ENCODE measurements at regions not wholly inside any gene's neighbourhood (a gene's known extent, or its start where the extent isn't known, plus 50 kb on each side); places are given as distances from the start of the nearest gene placed in this dataset.

DNA sequence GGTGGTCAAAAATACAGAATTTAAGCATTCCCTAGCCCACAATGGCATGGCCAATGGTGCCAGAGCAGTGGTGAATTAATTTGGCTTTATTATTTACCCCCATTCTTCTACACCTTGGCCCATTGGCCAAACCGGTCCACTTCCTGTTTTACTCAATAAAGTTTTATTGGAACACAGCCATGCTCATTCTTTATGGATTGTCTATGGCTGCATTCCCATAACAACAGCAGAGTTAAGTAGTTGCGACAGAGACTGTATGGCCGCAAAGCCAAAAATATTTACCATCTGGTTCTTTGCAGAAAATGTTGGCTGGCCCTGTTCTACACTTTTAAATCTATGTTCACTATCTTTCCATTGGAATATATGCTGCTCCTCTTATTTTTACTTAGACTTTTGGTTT is 130.3 kb upstream of the CCDC68 start:
- no peak for DNase-seq

DNA sequence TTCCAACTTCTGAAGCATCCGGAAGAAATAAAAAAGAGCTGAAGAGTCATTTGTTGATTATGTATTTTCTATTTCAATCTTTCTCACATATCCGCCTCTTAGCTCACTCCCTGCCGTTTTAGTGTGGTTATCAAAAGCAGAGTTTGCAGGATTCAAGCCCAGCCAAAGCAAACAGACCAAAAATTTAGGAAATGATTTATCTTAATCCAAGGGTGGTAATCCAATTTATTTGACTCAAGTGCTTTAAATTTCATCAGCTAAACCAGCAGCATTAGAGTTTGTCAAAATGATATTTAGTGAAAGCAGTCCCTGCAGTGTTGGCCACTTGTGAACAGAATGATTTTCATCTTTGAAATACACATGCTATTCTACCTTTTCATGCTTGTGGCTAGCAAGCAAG is 129.3 kb upstream of the CCDC68 start:
- DNase-seq, result no peak

- DNase-seq, result no peak
Measured at GRCh38 chr18:55088000-55088401, 128.7 kb upstream of the CCDC68 start.

DNA sequence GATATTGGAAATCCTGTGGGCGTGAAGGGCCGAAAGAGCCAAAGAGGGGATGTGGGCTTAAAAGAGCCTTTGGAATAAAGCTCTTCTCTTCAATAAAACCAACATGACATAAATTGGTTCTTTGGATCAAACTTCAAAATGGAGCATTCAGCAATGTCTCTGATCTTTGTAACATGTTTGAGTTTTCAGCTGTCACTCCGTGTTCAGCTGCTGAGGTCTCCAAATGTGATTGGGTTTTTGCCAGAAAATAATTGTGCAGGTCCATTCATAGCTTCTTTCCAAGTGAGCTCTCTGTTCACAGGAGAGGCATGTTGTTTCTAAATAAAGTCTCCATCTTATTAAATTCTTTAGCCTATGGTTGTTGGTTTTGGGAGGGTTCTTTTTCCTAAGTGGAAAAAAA is 127.6 kb upstream of the CCDC68 start:
- no peak for DNase-seq

DNA sequence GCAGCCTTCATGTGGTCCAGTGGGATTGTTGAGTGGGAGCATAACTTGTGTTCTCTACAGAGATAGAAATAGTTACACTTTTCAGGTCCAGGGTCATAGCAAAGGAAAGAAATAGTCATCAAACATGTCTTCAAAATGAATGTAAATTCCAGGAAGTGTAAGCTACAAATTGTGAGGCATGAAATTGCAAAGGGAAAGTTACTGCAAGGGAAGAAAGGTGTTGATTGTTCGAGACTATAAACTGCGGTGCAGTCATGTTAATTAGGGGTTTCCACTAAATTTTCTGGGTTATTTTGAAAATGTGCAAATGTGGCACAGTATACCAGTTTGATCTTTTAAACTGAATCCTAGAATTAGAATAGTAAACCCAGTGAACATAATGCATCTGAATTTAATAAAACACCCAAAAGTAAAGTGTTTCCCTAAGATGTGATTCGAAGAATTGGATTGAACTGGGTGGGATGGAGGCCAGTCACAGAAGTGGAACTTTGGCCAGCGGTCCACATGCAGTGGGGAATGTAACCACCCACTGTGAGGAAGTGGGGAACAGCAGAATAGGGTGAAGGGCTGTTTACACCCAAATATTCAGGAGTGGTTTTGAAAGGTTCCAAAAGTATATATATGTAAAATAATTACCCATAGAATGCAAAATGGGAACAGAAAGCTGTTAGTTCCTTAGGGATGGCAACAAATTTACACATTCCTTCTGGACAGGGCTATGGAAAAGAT is 126.5 kb upstream of the CCDC68 start:
- DNase-seq, result no peak

- DNase-seq, result no peak
Measured at GRCh38 chr18:55084550-55084949, 125.3 kb upstream of the CCDC68 start.

GRCh38 chr18:55083461-55083860 is 124.2 kb upstream of the CCDC68 start:
- DNase-seq, result no peak

- no peak for DNase-seq
Measured at GRCh38 chr18:55079481-55080355, 120.5 kb upstream of the CCDC68 start.

- no peak for DNase-seq
Measured at GRCh38 chr18:55079067-55079466, 119.8 kb upstream of the CCDC68 start.

GRCh38 chr18:55078303-55078932 is 119.2 kb upstream of the CCDC68 start:
- DNase-seq, result no peak

GRCh38 chr18:55076643-55077218 is 117.5 kb upstream of the CCDC68 start:
- DNase-seq, result no peak

DNA sequence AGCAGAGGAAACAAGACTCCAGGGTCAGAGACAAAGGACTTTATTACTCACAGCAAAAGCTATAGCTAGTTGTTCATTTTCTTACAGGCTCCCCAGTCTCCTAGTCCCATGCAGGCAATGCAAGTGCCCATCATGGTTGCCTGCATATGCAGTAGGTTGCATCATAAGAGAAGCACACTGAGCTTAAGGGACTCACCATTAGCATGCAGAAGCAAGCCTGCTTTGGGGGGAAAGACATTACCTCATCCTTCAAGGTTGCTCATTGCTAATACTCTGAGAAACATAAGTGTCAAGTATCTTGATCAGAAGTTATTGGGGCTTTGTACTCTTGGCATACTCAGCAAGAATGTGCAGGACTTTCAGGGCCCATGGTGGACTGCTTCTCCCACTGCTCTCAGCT is 114.6 kb upstream of the CCDC68 start:
- no peak for DNase-seq

GRCh38 chr18:55073116-55073515 is 113.9 kb upstream of the CCDC68 start:
- no peak for DNase-seq

DNA sequence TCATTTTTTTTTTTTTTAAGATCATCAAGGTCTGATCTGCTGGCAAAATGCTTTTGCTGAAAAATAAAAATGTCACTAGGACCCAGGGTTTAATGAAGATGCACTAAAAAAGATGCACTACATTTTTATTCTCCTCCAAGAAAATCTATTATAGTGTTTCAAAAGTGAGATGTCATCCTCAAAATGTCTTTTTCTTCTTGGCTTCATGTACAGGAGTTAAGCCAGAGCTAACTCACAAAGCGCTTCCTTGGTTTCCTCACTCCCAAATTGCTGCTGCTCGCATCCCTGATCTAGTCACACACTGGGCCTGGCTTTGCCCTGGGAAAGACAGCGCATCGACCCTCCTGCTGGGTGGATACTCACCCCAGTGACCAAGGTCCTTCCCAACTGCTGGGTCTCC is 113.4 kb upstream of the CCDC68 start:
- no peak for DNase-seq

DNA sequence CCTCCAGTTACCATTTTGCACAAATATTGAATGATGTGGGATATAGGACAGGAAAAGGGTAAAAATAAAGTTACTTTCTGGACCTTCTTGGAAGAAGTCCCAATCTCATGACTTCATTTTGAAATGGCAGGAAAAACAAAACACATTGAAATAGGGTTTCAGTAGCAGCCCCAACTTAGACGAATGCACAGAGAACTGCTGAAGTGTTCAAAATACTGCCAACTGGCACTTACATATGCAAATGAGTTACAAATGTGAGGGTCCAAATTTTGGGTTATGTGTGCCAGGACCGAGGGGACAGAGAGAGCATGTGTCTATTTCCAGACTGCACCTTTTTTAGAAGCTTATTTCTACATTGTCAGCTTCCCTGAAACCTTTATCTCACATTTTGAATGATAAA is 112.9 kb upstream of the CCDC68 start:
- DNase-seq, result no peak

DNA sequence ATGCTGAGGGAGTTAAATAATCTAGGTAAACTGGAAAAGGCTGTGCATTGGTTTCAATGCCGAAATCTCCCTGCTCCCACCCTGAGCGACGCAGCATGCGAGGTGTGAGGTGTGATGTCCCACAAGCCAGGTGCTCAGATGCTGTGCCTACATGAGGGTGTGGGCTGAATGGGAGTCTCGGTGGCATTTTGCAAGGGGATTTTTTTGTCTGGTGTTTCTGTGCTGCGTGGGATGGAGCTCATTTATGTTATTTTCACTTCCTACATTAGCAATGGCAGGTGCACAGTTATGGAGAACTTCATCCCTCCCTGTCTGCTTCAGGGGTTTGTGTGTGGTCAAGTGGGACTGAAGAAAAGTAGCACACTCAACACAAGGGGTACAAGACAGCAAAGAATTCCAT is 110.2 kb upstream of the CCDC68 start:
- no peak for DNase-seq

DNA sequence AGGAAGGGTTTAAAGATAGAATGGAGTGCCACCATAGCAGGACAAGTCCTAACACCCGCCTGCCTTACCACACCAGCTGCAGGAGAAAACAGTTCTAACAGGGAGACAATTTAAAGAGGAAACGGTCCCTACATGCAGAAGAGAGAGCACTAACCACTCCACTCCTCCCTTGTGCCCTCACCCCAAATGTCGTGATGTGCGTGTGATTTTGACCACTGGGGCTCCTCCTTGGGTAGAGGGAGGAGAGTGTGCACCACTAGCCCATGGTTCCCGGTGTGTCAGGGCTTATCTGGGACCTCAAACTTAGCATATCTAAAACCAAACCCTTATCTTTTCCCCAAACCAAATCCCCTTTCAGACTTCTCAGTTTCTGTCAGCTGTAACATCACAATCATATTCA is 105.5 kb upstream of the CCDC68 start:
- DNase-seq, result no peak

GRCh38 chr18:55064073-55064472 is 104.8 kb upstream of the CCDC68 start:
- DNase-seq, result no peak

- DNase-seq, result peak; percentile 10
Measured at GRCh38 chr18:55054021-55054990, 95.0 kb upstream of the CCDC68 start.

- DNase-seq, result no peak
Measured at GRCh38 chr18:55048892-55049291, 89.6 kb upstream of the CCDC68 start.

DNA sequence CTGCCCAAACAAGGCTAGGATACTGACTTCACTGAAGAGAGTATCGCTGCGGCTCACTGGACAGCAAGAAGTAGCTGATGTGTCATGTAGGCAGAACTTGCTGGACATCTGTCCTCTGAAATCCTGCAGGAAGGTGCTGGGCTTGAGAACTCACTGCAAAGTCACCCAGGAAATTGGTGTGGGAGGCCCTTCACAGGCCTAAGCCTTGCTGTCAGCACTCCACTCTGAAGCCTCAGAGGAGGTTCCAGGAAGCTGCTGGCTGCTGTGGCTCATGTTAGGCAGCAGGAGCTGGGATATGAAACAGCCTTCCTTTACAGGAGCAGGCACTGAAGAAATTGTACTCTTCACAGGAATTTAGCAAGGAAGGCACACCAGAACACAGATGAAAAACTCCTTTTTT is 88.3 kb upstream of the CCDC68 start:
- DNase-seq, result no peak

DNA sequence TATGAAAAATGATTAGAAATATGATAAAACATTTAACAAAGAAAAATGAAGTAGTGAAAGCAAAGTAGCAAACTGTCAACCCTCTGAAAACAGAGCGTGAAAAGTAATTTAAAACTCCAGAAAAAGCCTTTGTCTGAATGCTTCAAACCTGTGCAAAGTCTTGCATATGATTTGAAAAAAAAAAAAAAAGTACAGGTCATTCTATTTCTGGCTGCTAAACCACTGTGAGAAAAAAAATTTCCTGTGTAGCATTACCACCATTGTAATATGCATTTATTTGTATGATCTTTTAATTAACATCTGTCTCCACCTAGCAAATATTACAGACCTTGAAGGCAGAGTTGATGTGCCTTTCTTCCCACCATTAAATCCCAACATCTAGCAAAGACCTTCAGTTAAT is 82.1 kb upstream of the CCDC68 start:
- no peak for DNase-seq

All from NCI-H1105 (cell line).